ENCODE measurements at regions not wholly inside any gene's neighbourhood (a gene's known extent, or its start where the extent isn't known, plus 50 kb on each side); places are given as distances from the start of the nearest gene placed in this dataset.

DNA sequence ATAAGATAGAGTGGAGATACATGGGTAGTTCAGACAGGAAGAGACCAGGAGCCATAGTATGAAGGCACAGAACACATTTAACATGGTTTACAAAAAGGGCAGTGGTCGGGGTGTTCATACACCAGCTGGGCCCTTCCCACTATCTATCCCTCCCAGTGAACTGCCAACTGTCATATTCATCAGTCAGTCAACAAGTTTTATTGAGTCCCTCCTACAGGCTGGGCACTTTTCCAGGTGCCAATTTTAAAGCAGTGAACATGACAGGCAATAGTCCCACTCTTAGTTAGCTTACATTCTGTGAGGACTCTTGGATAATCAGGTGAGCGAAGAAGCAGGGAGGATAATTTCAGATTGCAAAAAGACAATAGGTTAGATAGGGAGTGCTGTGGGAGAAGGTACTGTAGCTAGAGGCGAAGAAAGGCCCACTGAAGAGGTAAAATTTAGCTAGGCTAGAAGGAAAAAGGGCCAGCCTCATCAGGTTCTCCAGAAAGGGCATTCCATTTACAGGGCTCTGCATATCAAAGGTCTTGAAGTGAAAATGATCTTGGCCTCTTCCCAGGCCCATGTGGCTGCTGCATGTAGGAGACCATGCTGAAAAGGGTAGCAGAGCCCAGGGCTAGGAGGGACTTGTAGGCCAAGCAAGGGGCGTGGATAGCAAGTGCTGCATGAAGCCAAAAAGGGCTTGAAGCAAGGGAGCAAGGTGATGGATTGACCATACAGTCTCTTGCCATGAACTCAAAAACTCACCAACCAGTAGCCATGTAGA lies 274.7 kb upstream of the SNX7 start:
- no peaks in the 10 kb centered on the region for H3K9me3 Mint-ChIP-seq
- peaks cover 11 to 27% (median 17%) of the 10 kb centered on the region in 3 donors for H3K4me1 Mint-ChIP-seq
- ATAC-seq (replicated peaks in 1 of 4) (no peak), DNase-seq (no peak)
- no peaks in the 10 kb centered on the region for H3K9me3 ChIP-seq
- ChIA-PET CTCF (interaction anchor here in 1 of 2 donors (1.0 kb wide), 1 partner anchor 35 kb away, joined by 3 read pairs; no protein-coding TSS in a partner anchor), POLR2A (interaction anchor here in 1 of 2 donors (0.5 kb wide), 1 partner anchor 154 kb away, joined by 3 read pairs; no protein-coding TSS in a partner anchor)
- 100% methylated on average over 3 of the region's 4 CpGs for WGBS (ENCODE audit: insufficient coverage)
- no peaks in the 10 kb centered on the region for H3K27me3 ChIP-seq (replicated peaks in 1 of 2; ENCODE audit: control insufficient read depth in 2 of 2, extremely low read depth in 1 of 2, insufficient read depth in 2 of 2, low read length in 1 of 2)
- H3K4me3 Mint-ChIP-seq: no peak overlapping the region
- H3K27ac ChIP-seq (ENCODE audit: low read length): no peak overlapping the region
- no peak overlapping the region for H3K4me3 ChIP-seq (ENCODE audit: control insufficient read depth in 1 of 2, extremely low read depth in 1 of 2, low read length in 1 of 2)
- peaks cover 2 to 16% of the 10 kb centered on the region in 2 experiments for H3K4me1 ChIP-seq (ENCODE audit: control insufficient read depth in 1 of 2, extremely low read depth in 1 of 2, insufficient read depth in 2 of 2, low read length in 2 of 2)
- no peaks in the 10 kb centered on the region for H3K27me3 Mint-ChIP-seq
- H3K27ac Mint-ChIP-seq: no peak overlapping the region
- H3K36me3 ChIP-seq (ENCODE audit: control insufficient read depth in 2 of 2, extremely low read depth in 1 of 2, insufficient read depth in 1 of 2, low read length in 1 of 2): no peaks in the 10 kb centered on the region
- no peaks in the 10 kb centered on the region for H3K36me3 Mint-ChIP-seq

DNA sequence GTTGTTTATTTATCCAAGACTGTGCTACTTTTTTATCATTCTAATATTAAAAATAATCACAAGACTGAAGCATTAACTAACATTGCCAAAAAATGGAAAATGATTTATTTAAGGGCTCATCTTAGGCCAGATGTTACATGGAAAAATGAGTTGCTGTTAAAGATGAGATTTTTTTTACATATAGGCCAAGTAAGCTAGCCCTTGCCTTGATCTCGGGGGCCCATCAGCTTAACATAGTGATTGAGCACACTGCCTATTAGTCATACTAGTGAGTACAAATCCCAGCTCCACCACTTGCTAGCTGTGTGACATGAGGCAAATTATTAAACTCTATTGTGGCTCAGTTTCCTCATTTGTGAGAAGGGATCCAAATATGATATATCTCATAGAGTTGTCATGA lies 275.9 kb upstream of the SNX7 start:
- ATAC-seq (replicated peaks in 1 of 4) (no peak), DNase-seq (no peak)
- H3K4me1 ChIP-seq (ENCODE audit: control insufficient read depth in 1 of 2, extremely low read depth in 1 of 2, insufficient read depth in 2 of 2, low read length in 2 of 2): peaks cover 2 to 16% of the 10 kb centered on the region in 2 experiments
- ChIA-PET POLR2A (interaction anchor here in 1 of 2 donors (1.0 kb wide), 1 partner anchor 12 kb away, joined by 3 read pairs; no protein-coding TSS in a partner anchor), CTCF (no interaction called here)
- H3K9me3 ChIP-seq: no peaks in the 10 kb centered on the region
- WGBS (ENCODE audit: insufficient coverage): no CpG with 5 or more reads among the region's 1 CpG
- H3K27me3 ChIP-seq (replicated peaks in 1 of 2; ENCODE audit: control insufficient read depth in 2 of 2, extremely low read depth in 1 of 2, insufficient read depth in 2 of 2, low read length in 1 of 2): no peaks in the 10 kb centered on the region
- peaks cover 11 to 27% (median 17%) of the 10 kb centered on the region in 3 donors for H3K4me1 Mint-ChIP-seq
- no peak overlapping the region for H3K4me3 Mint-ChIP-seq
- H3K27ac ChIP-seq (ENCODE audit: low read length): no peak overlapping the region
- H3K27me3 Mint-ChIP-seq: no peaks in the 10 kb centered on the region
- H3K27ac Mint-ChIP-seq: no peak overlapping the region
- H3K36me3 ChIP-seq (ENCODE audit: control insufficient read depth in 2 of 2, extremely low read depth in 1 of 2, insufficient read depth in 1 of 2, low read length in 1 of 2): no peaks in the 10 kb centered on the region
- H3K4me3 ChIP-seq (ENCODE audit: control insufficient read depth in 1 of 2, extremely low read depth in 1 of 2, low read length in 1 of 2): no peak overlapping the region
- no peaks in the 10 kb centered on the region for H3K9me3 Mint-ChIP-seq
- no peaks in the 10 kb centered on the region for H3K36me3 Mint-ChIP-seq

DNA sequence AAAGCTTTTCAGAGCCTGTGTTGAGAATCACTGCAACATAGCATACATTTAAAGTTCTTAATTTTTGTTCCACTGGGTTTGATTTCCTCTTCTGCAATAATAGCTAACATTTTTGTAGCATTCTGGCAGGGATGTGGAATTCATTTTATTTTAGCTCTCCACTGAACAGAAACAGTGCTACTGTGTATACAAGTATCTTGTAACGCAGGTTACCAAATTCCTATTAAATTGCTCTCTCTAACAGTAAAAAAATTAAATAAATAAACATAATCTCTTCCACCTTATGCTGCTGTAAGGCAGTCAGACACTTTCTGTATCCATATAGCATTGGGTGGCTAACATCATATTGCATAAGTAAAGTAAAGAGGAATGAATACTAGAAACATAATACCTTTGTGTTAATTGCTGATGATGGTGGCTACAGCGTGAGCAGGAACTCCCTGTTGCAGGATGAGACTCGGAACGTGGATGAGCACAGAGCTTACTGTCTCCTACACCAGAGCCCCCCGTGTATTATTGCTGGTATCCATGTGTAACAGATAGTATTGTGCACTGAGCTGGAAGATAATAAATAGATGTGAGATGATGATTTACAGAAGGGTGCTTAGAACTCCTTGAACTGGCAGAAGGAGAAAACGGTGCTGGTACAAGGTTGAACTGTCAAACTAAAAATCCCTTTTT lies 276.9 kb upstream of the SNX7 start:
- Mint-ChIP-seq H3K9me3 (no peaks in the 10 kb centered on the region), H3K4me1 (peaks cover 11 to 22% (median 15%) of the 10 kb centered on the region in 3 donors), H3K27me3 (no peaks in the 10 kb centered on the region), H3K27ac (no peak overlapping the region), H3K36me3 (no peaks in the 10 kb centered on the region), H3K4me3 (no peak overlapping the region)
- ChIA-PET POLR2A (interaction anchor here in 1 of 2 donors (1.0 kb wide), 1 partner anchor 13 kb away, joined by 3 read pairs; no protein-coding TSS in a partner anchor), CTCF (no interaction called here)
- H3K27me3 ChIP-seq (replicated peaks in 1 of 2; ENCODE audit: control insufficient read depth in 2 of 2, extremely low read depth in 1 of 2, insufficient read depth in 2 of 2, low read length in 1 of 2): no peaks in the 10 kb centered on the region
- peaks cover 2 to 16% of the 10 kb centered on the region in 2 experiments for H3K4me1 ChIP-seq (ENCODE audit: control insufficient read depth in 1 of 2, extremely low read depth in 1 of 2, insufficient read depth in 2 of 2, low read length in 2 of 2)
- no peak overlapping the region for H3K27ac ChIP-seq (ENCODE audit: low read length)
- no peak for ATAC-seq (replicated peaks in 1 of 4)
- WGBS (ENCODE audit: insufficient coverage): 96% methylated on average over 3 of the region's 6 CpGs
- no peaks in the 10 kb centered on the region for H3K9me3 ChIP-seq
- no peaks in the 10 kb centered on the region for H3K36me3 ChIP-seq (ENCODE audit: control insufficient read depth in 2 of 2, extremely low read depth in 1 of 2, insufficient read depth in 1 of 2, low read length in 1 of 2)
- no peak overlapping the region for H3K4me3 ChIP-seq (ENCODE audit: control insufficient read depth in 1 of 2, extremely low read depth in 1 of 2, low read length in 1 of 2)
- no peak for DNase-seq

DNA sequence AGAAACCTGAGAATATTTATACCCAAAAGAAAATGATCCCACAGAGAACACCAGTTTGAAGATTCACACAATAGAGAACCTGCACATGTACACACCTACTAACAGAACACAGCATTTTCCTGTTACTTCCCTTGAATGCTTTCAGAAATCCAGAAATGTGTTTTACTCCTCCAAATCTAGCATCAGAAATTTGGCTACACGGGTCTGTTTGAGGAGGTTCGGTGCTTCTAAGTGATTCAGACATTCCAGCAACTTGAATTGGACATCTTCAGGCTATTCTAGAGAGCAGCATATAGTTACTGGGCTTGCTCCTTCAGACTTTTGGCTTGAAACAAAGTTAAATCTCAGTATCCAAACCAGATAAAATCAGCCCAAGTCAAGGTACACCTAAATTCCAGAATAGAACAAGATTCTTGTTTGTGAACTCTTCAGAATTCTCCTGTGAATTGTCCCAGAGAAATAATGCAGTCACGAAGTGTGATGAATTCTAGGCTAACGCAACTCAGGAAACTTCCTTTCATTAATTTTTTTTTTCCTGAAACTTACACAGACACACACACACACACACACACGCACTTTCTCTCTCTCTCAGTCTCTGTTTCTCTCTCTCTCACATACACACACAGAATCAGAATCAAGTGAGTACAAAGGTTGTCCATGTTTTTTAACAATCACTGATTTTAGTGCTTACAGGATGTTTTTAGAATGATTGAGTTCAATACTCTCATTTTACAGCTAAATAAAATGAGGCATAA lies 278.4 kb upstream of the SNX7 start:
- WGBS (ENCODE audit: insufficient coverage): 96% methylated on average over 4 of the region's 5 CpGs
- no peak overlapping the region for H3K27ac Mint-ChIP-seq
- H3K36me3 ChIP-seq (ENCODE audit: control insufficient read depth in 2 of 2, extremely low read depth in 1 of 2, insufficient read depth in 1 of 2, low read length in 1 of 2): no peaks in the 10 kb centered on the region
- peaks cover 2 to 11% of the 10 kb centered on the region in 2 experiments for H3K4me1 ChIP-seq (ENCODE audit: control insufficient read depth in 1 of 2, extremely low read depth in 1 of 2, insufficient read depth in 2 of 2, low read length in 2 of 2)
- ATAC-seq (replicated peaks in 1 of 4) (no peak), DNase-seq (no peak)
- no peaks in the 10 kb centered on the region for H3K36me3 Mint-ChIP-seq
- ChIA-PET CTCF (no interaction called here), POLR2A (no interaction called here)
- H3K4me3 ChIP-seq (ENCODE audit: control insufficient read depth in 1 of 2, extremely low read depth in 1 of 2, low read length in 1 of 2): no peak overlapping the region
- no peak overlapping the region for H3K27ac ChIP-seq (ENCODE audit: low read length)
- no peak overlapping the region for H3K4me3 Mint-ChIP-seq
- H3K9me3 Mint-ChIP-seq: no peaks in the 10 kb centered on the region
- H3K4me1 Mint-ChIP-seq: peaks cover 7 to 12% (median 8%) of the 10 kb centered on the region in 3 donors
- no peaks in the 10 kb centered on the region for H3K9me3 ChIP-seq
- no peaks in the 10 kb centered on the region for H3K27me3 Mint-ChIP-seq
- H3K27me3 ChIP-seq (replicated peaks in 1 of 2; ENCODE audit: control insufficient read depth in 2 of 2, extremely low read depth in 1 of 2, insufficient read depth in 2 of 2, low read length in 1 of 2): no peaks in the 10 kb centered on the region

DNA sequence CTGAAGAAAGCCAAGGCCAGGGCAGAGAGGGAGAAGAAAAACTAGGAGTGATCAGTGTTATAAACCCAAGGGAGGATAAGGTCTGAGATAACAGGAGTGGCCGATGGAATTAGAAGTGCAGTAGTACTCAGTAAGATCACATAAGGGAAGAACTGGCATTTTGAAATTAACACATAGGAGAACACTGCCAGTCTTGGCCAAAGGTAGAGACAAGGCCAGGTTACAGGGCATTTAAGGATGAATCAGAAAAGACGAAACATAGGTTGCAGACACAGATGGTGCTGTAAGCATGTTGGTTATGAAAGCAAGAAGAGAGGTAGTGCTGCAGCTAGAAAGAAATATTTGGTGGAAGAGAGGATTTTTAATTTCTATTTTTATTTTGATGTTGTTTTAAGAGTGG lies 278.9 kb upstream of the SNX7 start:
- WGBS (ENCODE audit: insufficient coverage): 100% methylated on average over 2 of the region's 2 CpGs
- Histone ChIP-seq H3K9me3 (no peaks in the 10 kb centered on the region), H3K4me3 (ENCODE audit: control insufficient read depth in 1 of 2, extremely low read depth in 1 of 2, low read length in 1 of 2) (no peak overlapping the region), H3K27ac (ENCODE audit: low read length) (no peak overlapping the region), H3K36me3 (ENCODE audit: control insufficient read depth in 2 of 2, extremely low read depth in 1 of 2, insufficient read depth in 1 of 2, low read length in 1 of 2) (no peaks in the 10 kb centered on the region), H3K4me1 (ENCODE audit: control insufficient read depth in 1 of 2, extremely low read depth in 1 of 2, insufficient read depth in 2 of 2, low read length in 2 of 2) (peaks cover 0 to 6% of the 10 kb centered on the region in 2 experiments), H3K27me3 (replicated peaks in 1 of 2; ENCODE audit: control insufficient read depth in 2 of 2, extremely low read depth in 1 of 2, insufficient read depth in 2 of 2, low read length in 1 of 2) (no peaks in the 10 kb centered on the region)
- H3K27me3 Mint-ChIP-seq: no peaks in the 10 kb centered on the region
- H3K27ac Mint-ChIP-seq: no peak overlapping the region
- H3K4me1 Mint-ChIP-seq: peaks cover under 1 to 6% (median 2%) of the 10 kb centered on the region in 3 donors
- no peaks in the 10 kb centered on the region for H3K9me3 Mint-ChIP-seq
- ChIA-PET POLR2A (no interaction called here), CTCF (no interaction called here)
- H3K4me3 Mint-ChIP-seq: no peak overlapping the region
- ATAC-seq (replicated peaks in 1 of 4) (no peak), DNase-seq (no peak)
- H3K36me3 Mint-ChIP-seq: no peaks in the 10 kb centered on the region

DNA sequence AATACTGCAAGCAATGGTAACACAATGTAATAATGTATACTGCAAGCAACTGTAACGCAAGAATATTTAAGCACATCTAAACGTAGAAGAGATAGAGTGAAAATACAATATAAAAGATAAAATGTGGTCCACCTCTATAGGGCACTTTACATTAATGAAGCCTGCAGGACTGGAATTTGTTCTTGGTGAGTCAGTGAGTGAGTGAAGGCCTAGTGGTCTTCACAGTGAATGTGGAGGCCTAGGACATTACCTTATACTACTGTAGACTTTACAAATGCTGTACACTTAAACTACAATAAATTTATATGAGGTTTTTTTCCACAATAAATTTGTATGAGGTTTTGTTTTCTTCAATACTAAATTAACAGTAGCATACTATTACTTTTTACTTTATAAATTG lies 287.4 kb upstream of the SNX7 start:
- Mint-ChIP-seq H3K9me3 (no peaks in the 10 kb centered on the region), H3K4me1 (peaks cover 0 to 6% (median 0%) of the 10 kb centered on the region in 3 donors), H3K36me3 (no peaks in the 10 kb centered on the region), H3K27ac (no peak overlapping the region), H3K4me3 (no peak overlapping the region), H3K27me3 (no peaks in the 10 kb centered on the region)
- H3K27ac ChIP-seq (ENCODE audit: low read length): no peak overlapping the region
- no peaks in the 10 kb centered on the region for H3K4me1 ChIP-seq (ENCODE audit: control insufficient read depth in 1 of 2, extremely low read depth in 1 of 2, insufficient read depth in 2 of 2, low read length in 2 of 2)
- POLR2A ChIA-PET: no interaction called here
- no CpG with 5 or more reads among the region's 2 CpGs for WGBS (ENCODE audit: insufficient coverage)
- H3K36me3 ChIP-seq (ENCODE audit: control insufficient read depth in 2 of 2, extremely low read depth in 1 of 2, insufficient read depth in 1 of 2, low read length in 1 of 2): no peaks in the 10 kb centered on the region
- H3K27me3 ChIP-seq (replicated peaks in 1 of 2; ENCODE audit: control insufficient read depth in 2 of 2, extremely low read depth in 1 of 2, insufficient read depth in 2 of 2, low read length in 1 of 2): no peaks in the 10 kb centered on the region
- CTCF ChIA-PET: no interaction called here
- no peaks in the 10 kb centered on the region for H3K9me3 ChIP-seq
- ATAC-seq (replicated peaks in 1 of 4): no peak
- no peak overlapping the region for H3K4me3 ChIP-seq (ENCODE audit: control insufficient read depth in 1 of 2, extremely low read depth in 1 of 2, low read length in 1 of 2)
- DNase-seq: no peak
